NCI-H526 treated with DMSO at 0.1 percent for 48 hours (cell line): ENCODE measurements at regions not wholly inside any gene's neighbourhood (a gene's known extent, or its start where the extent isn't known, plus 50 kb on each side); places are given as distances from the start of the nearest gene placed in this dataset.

Source experiments
- DNase-seq: peaks from one replicate; lab custom pipeline; 2025; lab: John Stamatoyannopoulos, UW

DNA sequence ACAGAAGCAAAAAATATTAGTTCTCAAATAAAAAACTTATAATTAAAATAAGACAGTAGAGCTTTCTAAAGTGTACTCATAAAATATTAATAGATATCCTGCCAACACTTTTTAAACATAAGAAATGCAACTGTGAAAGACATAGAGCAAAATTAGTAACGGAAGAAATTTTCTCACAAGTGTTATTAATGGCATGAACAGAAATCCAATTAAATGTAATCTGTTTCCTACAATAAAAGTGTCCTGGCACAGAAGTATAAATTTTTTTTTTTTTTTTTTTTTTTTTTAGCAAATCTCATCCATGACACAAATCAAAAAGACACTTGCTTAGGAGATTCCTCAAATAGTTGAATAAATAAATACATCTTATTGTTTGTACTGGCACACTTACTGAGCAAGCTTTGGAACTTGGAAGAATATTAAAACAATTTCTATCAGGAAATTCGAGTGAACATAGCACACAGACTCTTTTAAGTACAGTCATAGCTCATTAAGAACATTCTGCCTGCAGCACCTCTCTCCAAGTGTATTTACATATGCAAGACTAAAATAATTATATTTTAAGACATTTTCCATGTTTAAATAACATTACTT, 227.2 kb upstream of the ROBO2 start:
- DNase-seq: no peak

DNA sequence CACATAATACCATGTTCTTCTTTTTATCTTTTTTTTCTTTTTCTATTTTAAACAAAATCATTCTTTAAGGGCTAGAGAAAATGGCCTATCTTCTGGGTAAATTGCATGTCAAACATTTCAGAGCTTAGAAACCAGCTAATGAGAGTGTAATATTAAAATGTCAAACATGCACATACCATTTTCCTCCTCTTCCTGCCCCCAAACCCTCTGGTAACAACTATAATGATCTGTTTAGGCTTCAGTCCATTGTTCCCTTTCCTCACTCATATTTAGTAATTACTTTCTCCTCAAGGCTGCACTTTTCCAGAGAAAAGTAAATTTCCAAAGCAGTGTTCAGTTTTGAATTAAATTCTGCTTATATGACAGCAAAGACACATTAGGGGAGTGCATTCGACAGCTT, 224.3 kb upstream of the ROBO2 start:
- no peak for DNase-seq

DNA sequence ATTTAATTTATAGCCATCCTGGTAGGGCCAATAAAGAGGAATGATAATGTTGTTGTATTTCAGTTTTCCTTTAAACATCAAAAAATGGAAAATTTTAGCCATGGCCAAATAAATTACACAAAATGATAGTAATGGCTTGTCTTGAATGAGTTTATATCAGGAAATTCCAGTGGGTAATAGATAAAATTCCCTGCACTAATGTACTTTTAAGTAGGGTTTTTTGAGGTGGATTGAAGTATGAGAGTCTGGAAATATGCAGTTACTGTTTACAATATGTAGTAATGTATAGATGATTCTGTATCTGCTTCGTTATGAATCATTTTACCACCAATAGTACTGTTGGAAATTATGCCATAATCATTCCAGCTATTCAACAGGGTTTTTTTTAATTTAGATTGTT, 219.4 kb upstream of the ROBO2 start:
- no peak for DNase-seq

DNA sequence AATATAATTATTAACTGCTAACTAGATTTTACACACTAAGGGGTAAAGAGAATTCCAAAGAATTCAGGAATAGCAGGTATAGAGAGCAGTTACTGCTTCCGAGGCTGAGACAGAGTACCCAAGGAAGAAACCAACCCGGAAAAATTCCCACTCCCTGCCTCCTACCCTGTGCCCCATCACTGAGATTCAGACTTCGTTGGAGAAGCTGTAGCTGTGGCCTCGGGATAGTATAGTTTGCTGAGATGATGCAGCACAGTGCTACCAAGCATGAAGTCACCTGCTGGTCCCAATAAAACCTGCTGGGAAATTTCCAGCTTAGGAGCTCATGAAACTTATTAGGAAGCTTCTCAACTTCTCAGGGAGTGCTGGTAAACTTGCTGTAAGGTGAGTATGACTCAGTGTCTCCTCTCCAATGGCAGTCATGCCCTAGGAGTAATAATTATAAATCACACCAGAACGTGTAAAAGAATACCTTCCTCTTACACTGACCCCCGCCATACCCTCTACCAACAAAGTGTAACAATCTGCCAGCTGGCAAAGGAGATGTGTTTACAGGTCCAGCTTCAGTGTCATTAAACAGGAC, 215.2 kb upstream of the ROBO2 start:
- DNase-seq: no peak

DNA sequence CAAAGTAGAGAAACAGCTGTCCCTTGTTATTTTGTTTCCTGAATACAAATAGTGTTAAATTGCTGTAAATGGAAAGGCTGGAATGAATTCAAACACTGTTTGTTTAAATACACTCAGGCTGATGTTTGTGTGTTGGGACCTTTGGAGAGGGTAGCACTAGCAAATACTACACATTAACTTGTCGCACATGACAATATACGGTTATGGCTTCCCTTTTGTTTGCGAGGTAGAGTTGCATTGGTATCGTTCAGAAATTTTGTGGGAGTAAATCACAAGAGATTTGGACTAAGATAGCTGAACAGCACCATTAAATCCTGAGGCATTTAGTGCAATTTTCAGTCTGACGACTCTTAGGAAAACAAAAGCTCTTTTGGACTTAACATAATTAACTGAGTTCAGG, 213.0 kb upstream of the ROBO2 start:
- DNase-seq: no peak

DNA sequence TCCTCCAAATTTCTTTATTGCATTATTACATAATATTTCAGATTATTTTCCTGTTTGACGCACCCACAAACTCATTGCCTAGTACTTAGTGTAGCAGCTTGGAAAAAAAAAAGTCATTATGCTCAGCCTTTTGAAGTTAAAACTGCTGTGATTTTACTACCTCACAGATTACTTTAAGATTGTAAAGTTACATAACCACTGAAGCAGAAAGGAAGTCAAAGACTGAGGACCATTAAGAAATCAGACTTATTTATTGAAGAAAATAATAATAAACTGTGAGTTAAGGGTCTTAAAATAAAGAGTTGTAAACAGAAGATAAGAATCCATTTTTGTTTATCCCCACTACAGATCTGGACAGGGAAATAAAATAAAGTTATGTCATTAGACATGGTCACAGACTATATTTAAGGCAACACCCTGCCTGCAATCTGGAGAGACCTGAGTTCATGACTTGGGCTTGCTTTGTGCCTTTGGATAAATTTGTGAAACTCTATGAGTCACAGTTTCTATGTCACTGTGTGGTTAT, 212.1 kb upstream of the ROBO2 start:
- DNase-seq: no peak

DNA sequence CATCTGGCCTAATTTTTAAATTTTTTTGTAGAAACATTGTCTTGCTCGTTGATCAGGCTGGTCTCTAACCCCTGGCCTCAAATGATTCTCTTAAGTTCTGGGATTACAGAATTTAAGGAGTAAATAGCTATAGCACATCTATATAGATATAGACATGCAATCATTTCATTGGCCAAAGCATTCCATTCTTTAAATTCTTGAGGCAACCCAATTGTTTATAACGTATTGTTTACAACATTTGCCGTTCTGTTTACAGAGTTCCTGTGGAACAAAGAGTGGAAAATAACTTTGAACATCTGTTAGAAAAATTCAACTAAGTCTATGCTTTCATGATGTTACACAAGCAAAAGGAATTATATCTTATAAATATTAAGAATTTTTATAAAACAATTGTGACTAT, 205.2 kb upstream of the ROBO2 start:
- DNase-seq: no peak

DNA sequence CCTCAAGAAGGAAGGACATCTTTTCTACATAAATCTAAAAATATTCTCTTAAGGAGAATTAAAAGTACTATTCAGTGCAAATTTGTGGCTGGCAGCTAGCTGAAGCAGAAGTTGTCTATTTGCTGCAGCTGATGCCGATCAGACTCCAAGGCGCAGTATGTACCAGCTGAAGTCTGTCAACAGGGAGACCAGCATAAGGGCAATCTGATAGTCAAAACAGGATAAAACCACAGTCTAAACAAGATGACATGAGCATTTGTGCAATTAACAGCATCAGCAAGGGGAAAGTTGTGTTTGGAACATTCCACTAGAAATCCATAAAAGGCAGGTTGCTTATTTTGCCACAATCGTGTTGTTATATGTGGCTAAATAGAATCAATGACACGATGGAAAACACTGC, 198.2 kb upstream of the ROBO2 start:
- no peak for DNase-seq

DNA sequence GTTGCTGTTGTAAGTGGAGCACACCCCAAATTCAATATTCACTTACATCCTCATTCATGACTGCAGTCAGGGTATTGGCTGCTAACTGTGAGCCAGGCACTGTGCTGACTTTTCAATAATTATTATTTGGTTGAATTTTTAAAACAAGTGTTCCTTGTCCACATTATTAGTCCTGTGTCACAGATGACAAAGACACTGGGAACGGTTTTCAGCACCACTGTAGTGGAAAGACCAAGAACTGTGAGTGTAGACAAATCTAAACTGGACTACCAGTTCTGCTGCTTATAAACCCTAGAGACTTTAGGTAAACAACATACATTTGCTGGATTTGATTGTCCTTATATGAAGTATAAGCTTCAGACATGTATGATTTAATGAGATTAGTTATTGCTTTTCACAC, 197.7 kb upstream of the ROBO2 start:
- no peak for DNase-seq

DNA sequence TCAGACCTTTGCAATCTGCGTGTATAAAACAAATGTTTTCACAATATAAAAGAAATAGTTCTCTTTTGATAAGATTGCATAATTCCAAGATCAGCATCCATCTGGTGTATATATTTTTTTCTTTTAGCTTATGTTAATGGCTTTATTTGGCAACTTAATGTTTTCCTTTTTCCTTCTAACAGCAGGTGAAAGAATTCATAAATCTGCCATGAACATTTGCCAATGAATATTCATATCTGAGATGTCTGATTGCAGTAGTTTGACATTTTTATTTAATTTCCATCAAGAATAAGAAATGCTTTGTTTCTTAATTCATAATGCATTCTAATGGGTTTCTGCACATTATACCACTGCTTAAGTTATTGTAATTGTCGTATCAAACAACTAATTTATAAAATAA, 184.4 kb upstream of the ROBO2 start:
- no peak for DNase-seq

DNA sequence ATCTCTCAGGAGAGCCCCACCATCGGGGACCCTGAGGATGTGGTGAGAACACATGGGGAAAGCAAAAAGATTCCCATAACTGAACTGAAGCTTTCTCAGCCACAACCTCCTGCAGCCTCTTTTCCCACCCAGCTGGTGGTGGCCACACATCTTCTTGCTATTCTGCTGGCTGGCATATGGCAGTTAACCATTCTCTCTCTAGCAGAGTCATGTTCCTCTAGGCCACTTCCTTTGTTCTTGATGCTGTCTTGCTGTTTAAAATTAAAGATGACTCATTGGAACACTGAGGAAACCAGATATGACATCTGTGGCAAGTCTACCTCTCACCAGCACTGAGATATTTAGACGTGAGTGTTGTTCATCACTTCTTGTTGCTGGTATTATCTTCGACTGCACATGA, 180.3 kb upstream of the ROBO2 start:
- no peak for DNase-seq

DNA sequence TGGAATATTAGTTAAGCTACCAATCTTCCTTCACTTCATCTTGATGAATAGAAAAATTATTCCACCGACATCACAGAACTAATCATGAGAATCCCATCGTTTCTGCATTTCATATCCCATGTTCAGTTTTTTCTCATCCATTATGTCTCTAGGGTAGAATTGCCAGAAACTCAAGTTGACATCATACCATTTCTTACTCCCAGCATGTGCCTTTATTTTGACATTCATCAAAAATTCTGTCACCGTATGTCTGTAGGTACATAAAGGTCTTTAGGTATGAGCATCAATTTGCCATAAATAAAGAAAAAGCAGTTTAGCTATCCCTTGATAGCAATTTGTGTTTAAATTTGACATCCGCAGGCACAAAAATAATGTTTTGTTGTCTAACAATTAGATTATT, 175.5 kb upstream of the ROBO2 start:
- no peak for DNase-seq

DNA sequence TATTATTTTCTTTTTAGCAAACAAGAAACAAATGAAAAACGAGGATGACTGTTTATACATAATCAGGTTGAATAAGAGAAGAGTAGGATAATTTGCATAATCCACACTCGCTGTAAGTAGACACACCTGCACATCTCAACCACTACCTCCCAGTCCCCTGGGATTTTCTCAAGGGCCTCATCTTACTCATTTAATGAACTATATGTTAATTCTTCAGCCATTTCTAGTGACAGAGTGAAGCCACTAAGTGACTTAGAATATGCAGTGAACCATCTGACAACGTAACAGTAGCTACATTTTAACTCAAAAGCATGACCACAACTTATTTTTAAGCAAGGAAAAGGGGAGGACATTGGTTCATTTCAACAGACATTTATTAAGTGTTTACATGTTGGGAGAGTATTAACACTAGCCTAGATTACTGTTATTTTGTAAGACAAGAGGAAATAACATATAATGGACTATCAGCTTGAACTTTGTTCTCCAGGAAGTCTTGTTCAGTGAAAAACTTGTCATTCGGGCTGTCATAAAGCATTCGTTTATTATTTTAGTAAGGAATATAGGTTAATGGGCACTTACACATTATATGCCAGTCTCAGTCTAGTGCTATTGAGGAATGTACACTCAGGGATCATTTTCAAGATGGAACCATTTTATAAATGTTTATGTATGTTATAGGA, 173.0 kb upstream of the ROBO2 start:
- DNase-seq: no peak

DNA sequence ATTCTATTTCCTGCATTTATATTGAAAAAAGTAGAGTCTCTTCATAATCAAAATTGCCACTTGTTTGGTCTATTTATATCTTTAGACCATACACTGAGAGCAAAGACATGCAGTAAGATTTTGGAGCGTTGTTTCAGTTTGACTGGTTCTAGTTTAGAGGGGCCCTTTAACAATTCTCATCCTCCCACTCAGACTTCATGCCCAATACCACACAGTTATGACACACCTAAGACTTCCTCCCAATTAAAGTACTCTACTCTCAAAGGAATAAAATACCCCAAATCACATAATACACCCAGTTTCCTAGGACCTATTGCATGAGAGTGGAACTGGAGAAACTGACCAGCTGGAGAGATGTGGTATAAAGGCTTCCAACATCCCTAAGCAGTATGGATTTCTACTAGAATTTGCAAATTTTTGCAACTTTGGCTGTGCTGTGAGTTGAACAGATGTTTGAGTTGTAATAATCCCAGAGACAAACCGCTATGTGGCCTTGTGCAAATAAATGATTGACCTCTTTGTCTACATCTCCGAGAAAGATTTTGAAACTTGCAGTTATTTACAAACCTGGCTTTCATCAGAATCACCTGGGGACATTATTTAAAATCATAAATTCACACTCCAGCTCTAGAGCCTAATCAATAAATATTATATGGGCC, 170.0 kb upstream of the ROBO2 start:
- no peak for DNase-seq

DNA sequence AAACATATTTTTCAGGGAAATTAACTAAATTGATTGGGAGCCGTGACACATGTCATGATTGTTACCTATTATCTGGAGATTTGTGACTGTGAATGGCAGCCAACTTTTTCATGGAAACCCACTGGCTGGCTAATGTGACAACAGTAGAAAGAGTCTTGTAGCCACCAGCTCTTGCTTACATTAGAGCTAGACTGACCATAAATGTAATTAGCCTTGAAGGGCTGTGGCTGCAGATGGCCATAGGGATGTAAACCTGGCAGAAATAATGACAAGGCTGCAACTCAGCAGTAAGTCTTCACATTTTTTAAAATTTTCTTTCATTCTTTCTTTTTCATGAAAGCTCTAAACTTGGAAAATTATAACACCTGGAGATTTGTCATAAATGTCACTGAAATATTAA, 168.2 kb upstream of the ROBO2 start:
- no peak for DNase-seq

DNA sequence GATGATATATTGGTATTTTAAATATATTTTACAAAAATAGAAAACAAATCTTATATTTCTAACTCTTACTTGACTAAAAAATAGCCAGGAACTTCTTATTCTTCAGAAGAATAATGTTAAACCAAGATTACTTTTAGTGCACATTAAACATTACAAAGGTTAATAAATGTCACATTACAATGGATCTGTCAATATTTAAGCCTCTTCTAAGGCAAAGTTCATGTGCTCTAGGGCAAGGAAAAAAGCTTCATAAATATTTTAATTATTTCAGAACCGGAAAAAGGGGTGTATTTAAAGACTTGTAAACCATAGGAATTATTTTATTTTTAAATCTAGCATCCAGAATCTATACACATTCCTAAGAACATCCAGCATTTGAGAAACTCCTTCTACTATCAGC, 166.9 kb upstream of the ROBO2 start:
- DNase-seq: no peak

DNA sequence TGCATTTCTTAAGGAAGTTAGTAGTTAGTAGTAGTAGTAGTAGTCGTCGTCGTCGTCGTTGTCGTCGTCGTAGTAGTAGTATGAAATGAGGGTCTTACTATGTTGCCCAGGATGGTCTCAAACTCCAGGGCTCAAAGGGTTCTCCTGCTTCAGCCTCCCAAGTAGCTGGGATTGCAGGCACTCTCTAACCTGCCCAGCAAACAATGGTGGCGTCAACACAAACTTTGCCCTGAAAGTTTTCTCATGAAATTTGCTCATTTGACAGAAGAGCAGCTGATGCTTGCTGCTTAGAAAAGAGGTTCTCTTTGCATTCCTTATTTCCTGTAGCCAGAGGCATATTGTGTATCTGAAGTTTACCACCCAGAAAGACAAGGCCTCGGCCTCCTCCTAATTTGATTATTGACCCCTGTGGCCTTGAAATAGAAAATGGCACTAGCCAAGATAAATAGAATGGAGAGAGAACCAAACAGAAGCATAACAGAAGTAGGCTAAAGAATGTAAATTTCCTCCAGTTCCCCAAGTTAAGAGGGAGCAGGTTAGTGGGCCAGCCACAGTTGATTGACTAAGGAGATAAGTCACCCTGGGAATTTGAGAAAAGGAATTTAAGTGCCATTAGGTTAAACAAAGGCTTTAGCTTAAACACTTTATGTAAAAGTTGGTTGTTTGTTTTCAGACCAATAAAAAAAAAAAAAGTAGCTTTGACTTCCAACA, 166.2 kb upstream of the ROBO2 start:
- no peak for DNase-seq

DNA sequence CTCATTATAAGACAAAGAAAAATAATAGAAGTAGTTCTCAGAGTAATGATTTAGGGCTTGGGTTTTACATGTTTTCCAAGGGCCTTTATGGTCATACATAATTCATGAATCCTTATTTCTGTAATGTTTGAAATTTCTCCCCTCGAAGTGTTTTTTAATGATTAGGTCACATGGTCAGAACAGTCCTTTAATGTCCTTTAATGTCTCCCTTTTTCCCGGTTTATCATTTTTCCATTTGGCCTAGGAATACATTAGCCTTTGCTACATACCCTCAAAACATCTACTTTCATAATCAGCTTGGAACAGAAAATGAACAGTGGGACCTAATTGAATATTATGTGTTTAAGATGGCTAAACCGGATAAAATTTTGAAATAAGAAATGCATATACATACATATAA, 159.9 kb upstream of the ROBO2 start:
- no peak for DNase-seq

DNA sequence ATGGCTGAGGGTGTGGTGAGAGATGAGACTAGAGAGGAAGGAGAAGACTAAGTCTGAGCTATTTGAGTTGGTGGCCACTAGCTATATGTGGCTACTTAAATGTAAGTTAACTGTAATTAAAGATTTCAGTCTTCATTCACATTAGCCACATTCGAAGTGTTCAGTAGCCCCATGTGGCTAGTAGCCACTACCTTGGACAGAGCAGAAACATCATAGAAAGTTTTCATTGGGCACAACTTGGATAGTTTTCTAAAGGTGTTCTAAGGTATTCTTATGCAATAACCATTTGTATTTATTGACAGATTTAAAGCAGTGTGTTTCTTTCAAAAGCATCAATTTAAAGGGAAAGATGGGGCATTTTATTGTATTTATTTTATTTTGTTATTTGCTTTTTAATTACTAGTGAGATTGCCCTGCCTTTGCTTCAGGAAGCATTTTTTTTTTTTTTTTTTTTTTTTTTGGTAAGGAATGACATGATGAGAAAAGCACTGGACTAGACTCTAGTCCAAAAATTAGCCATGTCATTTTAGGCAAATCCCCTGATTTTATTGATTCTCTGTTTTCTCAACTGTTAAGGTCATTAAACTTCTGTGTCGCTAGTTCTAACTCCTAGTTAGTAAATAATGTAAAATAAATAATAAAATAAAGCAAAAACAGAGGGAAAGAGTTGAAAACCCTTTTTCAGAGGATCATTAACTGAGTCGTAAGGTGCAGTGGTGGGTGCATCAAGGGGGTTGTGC, 153.0 kb upstream of the ROBO2 start:
- DNase-seq: no peak

DNA sequence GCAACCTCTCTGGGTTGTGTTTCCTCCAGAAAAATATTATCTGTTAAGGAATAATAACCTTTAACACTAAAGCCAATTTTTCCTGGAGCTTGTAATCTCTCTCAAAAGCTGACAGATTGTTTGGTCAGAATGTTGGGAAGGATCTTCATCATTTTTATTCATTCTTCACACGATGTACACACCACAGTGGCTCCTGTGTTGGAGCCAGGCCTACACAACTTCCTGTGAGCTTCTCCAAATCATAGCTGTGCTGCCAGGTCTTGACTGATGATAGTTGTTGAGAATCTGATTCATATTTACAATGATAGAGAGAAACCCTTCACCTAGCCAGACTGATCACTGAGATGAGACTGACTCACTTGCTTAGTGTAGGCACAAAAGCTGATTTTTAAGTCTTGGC, 151.0 kb upstream of the ROBO2 start:
- DNase-seq: no peak

DNA sequence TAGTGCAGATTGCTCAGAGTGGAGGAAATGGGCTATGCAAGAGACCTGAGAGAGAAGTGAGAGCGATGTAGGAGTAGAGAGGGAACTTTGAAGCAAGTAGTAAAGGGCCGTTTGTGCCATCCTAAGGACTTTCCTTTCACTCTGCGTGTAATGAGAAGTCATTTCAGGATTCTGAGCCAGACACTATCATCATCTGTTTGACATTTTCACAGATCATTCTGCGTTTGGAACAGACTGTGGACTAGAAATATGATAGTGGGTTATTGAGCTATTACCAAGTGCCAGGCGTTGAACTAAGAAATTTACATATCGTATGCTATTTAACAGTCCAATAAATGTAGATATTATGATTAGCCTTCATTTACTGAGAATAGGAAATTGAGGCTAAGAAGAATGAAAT, 150.0 kb upstream of the ROBO2 start:
- DNase-seq: no peak

DNA sequence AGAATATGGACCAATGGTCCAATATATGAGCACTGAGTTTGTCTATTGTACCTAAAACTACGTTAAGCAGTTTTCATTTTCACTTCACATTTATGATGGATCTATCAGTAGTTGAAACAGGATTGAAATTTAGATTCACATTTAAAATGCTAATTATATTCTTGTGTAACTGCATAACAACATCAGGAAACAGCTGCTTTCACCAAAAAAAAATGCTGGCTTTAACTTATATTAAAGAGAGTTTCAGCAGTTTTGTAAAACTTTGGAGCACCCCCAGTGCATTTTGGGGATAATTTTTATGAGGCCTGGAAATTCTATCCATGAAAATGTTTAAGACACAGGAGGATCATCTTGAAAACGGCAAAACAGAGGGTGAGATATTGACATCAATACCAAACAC, 142.8 kb upstream of the ROBO2 start:
- DNase-seq: no peak
